Uterus (tissue), 3 donors: ENCODE measurements at regions not wholly inside any gene's neighbourhood (a gene's known extent, or its start where the extent isn't known, plus 50 kb on each side); places are given as distances from the start of the nearest gene placed in this dataset.

Source experiments
- DNase-seq, 2 donors: peaks; one replicate each; pipeline ENCODE4 v3.0.0-alpha.2; 2019 to 2020
- H3K27ac ChIP-seq, 2 donors: fragments of 200-600 bp; sonication (generic); 1 replicate in 1 of 2; 2 replicates in 1 of 2; pipeline ENCODE4 v1.5.1; 2016 to 2018
- H3K27me3 ChIP-seq, 2 donors: fragments of 200-600 bp; sonication (generic); one replicate each; pipeline ENCODE4 v1.5.1; 2018 to 2019; ENCODE audit warnings: control low read depth in 1 of 2
- H3K36me3 ChIP-seq, 2 donors: fragments of 200-600 bp; sonication (generic); one replicate each; pipeline ENCODE4 v1.5.1; 2019; ENCODE audit warnings: control low read depth in 1 of 2
- H3K4me1 ChIP-seq, 2 donors: fragments of 200-600 bp; sonication (generic); one replicate each; pipeline ENCODE4 v1.5.1; 2018 to 2019; ENCODE audit warnings: control low read depth in 1 of 2
- H3K4me3 ChIP-seq, 2 donors: fragments of 200-600 bp; sonication (generic); 1 replicate in 1 of 2; 2 replicates in 1 of 2; pipeline ENCODE4 v1.5.1; 2018 to 2019; ENCODE audit warnings: mild to moderate bottlenecking in 1 of 2
- H3K9me3 ChIP-seq, 2 donors: fragments of 200-600 bp; sonication (generic); one replicate each; pipeline ENCODE4 v1.5.1; 2019; ENCODE audit warnings: control low read depth in 1 of 2
- CTCF ChIP-seq, 4 experiments: fragments of 200-600 bp in 2 of 4; fragments of 450-650 bp in 2 of 4; sonication (generic) in 2 of 4; IDR thresholded peaks; one replicate each; pipeline ENCODE4 v1.5.1; 2016 to 2019; ENCODE audit warnings: antibody characterized with exemption in 4 of 4, mild to moderate bottlenecking in 2 of 4, moderate library complexity in 1 of 4
- POLR2A ChIP-seq, 2 donors: fragments of 450-650 bp; IDR thresholded peaks; one replicate each; pipeline ENCODE4 v1.6.1; 2016; ENCODE audit warnings: antibody characterized with exemption in 2 of 2, mild to moderate bottlenecking in 1 of 2, moderate library complexity in 1 of 2
- intact Hi-C: fragments of 100-400 bp; cut with DNase I; formaldehyde crosslinking; loops from one replicate; pipeline ENCODE4 v1.15.1; 2023; ENCODE audit warnings: low total_unique reads
- donor health status: DM: yes; HTN: yes; CAD: no.

GRCh38 chr11:69216647-69217051 is 60.9 kb downstream of the SMIM38 start:
- no peaks in the 10 kb centered on the region for H3K9me3 ChIP-seq
- intact Hi-C loops = no loop called here
- H3K36me3 ChIP-seq = no peaks in the 10 kb centered on the region
- H3K4me3 ChIP-seq = no peak overlapping the region
- no peak for TF ChIP-seq CTCF (IDR thresholded peaks at IDR 0.05)
- no peak for TF ChIP-seq POLR2A (IDR thresholded peaks at IDR 0.05)
- no peak for DNase-seq
- no peaks in the 10 kb centered on the region for H3K4me1 ChIP-seq
- no peak overlapping the region for H3K27ac ChIP-seq
- H3K27me3 ChIP-seq = no peaks in the 10 kb centered on the region

- H3K36me3 ChIP-seq = no peaks in the 10 kb centered on the region
- no peak overlapping the region for H3K27ac ChIP-seq
- intact Hi-C loops = no loop called here
- no peaks in the 10 kb centered on the region for H3K27me3 ChIP-seq
- H3K4me3 ChIP-seq = no peak overlapping the region
- DNase-seq = no peak
- H3K4me1 ChIP-seq = no peaks in the 10 kb centered on the region
- H3K9me3 ChIP-seq = no peaks in the 10 kb centered on the region
- TF ChIP-seq POLR2A (IDR thresholded peaks at IDR 0.05) = no peak
- no peak for TF ChIP-seq CTCF (IDR thresholded peaks at IDR 0.05)
Observed at GRCh38 chr11:69217276-69218105, 61.8 kb downstream of the SMIM38 start.

GRCh38 chr11:69218271-69218682 is 62.5 kb downstream of the SMIM38 start:
- no peaks in the 10 kb centered on the region for H3K36me3 ChIP-seq
- no peaks in the 10 kb centered on the region for H3K9me3 ChIP-seq
- TF ChIP-seq POLR2A (IDR thresholded peaks at IDR 0.05) (no peak), CTCF (IDR thresholded peaks at IDR 0.05) (no peak)
- no peak for DNase-seq
- no peak overlapping the region for H3K4me3 ChIP-seq
- no peaks in the 10 kb centered on the region for H3K4me1 ChIP-seq
- intact Hi-C loops = no loop called here
- no peaks in the 10 kb centered on the region for H3K27me3 ChIP-seq
- no peak overlapping the region for H3K27ac ChIP-seq

- Histone ChIP-seq H3K9me3 (no peaks in the 10 kb centered on the region), H3K27ac (no peak overlapping the region), H3K4me1 (no peaks in the 10 kb centered on the region), H3K36me3 (no peaks in the 10 kb centered on the region), H3K27me3 (no peaks in the 10 kb centered on the region), H3K4me3 (no peak overlapping the region)
- DNase-seq = no peak
- intact Hi-C loops = no loop called here
- TF ChIP-seq CTCF (IDR thresholded peaks at IDR 0.05) (no peak), POLR2A (IDR thresholded peaks at IDR 0.05) (no peak)
Observed at GRCh38 chr11:69218946-69219720, 63.4 kb downstream of the SMIM38 start.

- no peaks in the 10 kb centered on the region for H3K9me3 ChIP-seq
- no peaks in the 10 kb centered on the region for H3K4me1 ChIP-seq
- DNase-seq = no peak
- no peaks in the 10 kb centered on the region for H3K36me3 ChIP-seq
- intact Hi-C loops = no loop called here
- no peak overlapping the region for H3K4me3 ChIP-seq
- TF ChIP-seq CTCF (IDR thresholded peaks at IDR 0.05) = no peak
- TF ChIP-seq POLR2A (IDR thresholded peaks at IDR 0.05) = no peak
- H3K27ac ChIP-seq = no peak overlapping the region
- no peaks in the 10 kb centered on the region for H3K27me3 ChIP-seq
Observed at GRCh38 chr11:69219991-69220390, 64.3 kb downstream of the SMIM38 start.
